ENCODE measurements at regions not wholly inside any gene's neighbourhood (a gene's known extent, or its start where the extent isn't known, plus 50 kb on each side); places are given as distances from the start of the nearest gene placed in this dataset.
A peak's percentile ranks its signal among the peaks of the same experiment; 100 is the strongest.

DNA sequence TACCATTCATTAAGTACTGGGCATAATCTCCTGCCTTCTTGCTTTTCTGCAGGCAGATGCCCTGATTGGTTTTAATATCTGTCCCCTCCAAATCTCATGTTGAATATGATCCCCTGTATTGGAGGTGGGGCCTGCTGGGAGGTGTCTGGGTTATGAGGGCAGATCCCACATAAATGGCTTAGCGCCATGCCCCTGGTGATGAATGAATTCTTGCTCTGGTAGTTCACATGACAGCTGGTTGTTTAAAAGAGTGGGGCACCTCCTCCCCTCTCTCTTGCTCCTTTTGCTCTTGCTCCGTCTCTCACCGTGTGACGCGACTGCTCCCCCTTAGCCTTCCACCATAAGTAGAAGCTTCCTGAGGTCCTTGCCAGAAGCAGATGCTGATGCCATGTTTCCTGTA is 564.0 kb upstream of the BRINP1 start:
- Histone ChIP-seq H3K27ac (no peak overlapping the region), H3K27me3 (ENCODE audit: insufficient read depth, low read depth, severe bottlenecking) (no peaks in the 10 kb centered on the region), H3K9me3 (ENCODE audit: severe bottlenecking) (peaks cover 4% of the 10 kb centered on the region), H3K4me3 (ENCODE audit: low read depth, low read length) (no peak overlapping the region), H3K36me3 (no peaks in the 10 kb centered on the region)
- DNase-seq = no peak
- TF ChIP-seq, protein P1, sequence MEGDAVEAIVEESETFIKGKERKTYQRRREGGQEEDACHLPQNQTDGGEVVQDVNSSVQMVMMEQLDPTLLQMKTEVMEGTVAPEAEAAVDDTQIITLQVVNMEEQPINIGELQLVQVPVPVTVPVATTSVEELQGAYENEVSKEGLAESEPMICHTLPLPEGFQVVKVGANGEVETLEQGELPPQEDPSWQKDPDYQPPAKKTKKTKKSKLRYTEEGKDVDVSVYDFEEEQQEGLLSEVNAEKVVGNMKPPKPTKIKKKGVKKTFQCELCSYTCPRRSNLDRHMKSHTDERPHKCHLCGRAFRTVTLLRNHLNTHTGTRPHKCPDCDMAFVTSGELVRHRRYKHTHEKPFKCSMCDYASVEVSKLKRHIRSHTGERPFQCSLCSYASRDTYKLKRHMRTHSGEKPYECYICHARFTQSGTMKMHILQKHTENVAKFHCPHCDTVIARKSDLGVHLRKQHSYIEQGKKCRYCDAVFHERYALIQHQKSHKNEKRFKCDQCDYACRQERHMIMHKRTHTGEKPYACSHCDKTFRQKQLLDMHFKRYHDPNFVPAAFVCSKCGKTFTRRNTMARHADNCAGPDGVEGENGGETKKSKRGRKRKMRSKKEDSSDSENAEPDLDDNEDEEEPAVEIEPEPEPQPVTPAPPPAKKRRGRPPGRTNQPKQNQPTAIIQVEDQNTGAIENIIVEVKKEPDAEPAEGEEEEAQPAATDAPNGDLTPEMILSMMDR (IDR thresholded peaks at IDR 0.05; ENCODE audit: low read depth, low read length) = no peak

GRCh38 chr9:119924736-119925135 is 555.5 kb upstream of the BRINP1 start:
- Histone ChIP-seq H3K36me3 (no peaks in the 10 kb centered on the region), H3K9me3 (ENCODE audit: severe bottlenecking) (no peaks in the 10 kb centered on the region), H3K4me3 (ENCODE audit: low read depth, low read length) (no peak overlapping the region), H3K27me3 (ENCODE audit: insufficient read depth, low read depth, severe bottlenecking) (no peaks in the 10 kb centered on the region), H3K27ac (no peak overlapping the region)
- DNase-seq = no peak
- TF ChIP-seq, protein P1 (IDR thresholded peaks at IDR 0.05; ENCODE audit: low read depth, low read length) = peak; percentile 25; the same call in 1 of the 2 replicates

DNA sequence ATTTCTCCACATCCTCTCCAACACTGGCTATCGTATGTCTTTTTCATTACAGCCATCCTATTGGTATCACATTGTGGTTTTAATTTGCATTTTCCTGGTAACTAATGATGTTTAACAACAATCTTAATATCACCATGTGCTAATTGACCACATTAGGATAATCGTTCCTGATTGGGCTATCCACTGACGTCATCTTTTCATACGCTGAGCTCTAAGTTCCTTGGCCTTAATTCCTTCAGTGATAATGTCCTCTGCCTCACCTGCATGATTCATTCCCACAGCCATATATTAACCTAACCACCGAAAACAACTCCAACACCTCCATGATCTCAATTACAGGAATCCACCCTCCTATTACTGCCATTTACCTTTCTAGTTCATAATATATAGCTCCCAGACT is 547.9 kb upstream of the BRINP1 start:
- no peak for DNase-seq
- no peaks in the 10 kb centered on the region for H3K27me3 ChIP-seq (ENCODE audit: insufficient read depth, low read depth, severe bottlenecking)
- no peaks in the 10 kb centered on the region for H3K36me3 ChIP-seq
- no peak overlapping the region for H3K4me3 ChIP-seq (ENCODE audit: low read depth, low read length)
- no peak overlapping the region for H3K27ac ChIP-seq
- TF ChIP-seq, protein P1 (IDR thresholded peaks at IDR 0.05; ENCODE audit: low read depth, low read length) = no peak
- H3K9me3 ChIP-seq (ENCODE audit: severe bottlenecking) = no peaks in the 10 kb centered on the region

- no peaks in the 10 kb centered on the region for H3K36me3 ChIP-seq
- no peak overlapping the region for H3K4me3 ChIP-seq (ENCODE audit: low read depth, low read length)
- no peak for DNase-seq
- TF ChIP-seq, protein P1 (IDR thresholded peaks at IDR 0.05; ENCODE audit: low read depth, low read length) = no peak
- no peaks in the 10 kb centered on the region for H3K27me3 ChIP-seq (ENCODE audit: insufficient read depth, low read depth, severe bottlenecking)
- no peak overlapping the region for H3K27ac ChIP-seq
- peaks cover 10% of the 10 kb centered on the region for H3K9me3 ChIP-seq (ENCODE audit: severe bottlenecking)
These were observed 537.8 kb upstream of the BRINP1 start for GRCh38 chr9:119907056-119907455.

DNA sequence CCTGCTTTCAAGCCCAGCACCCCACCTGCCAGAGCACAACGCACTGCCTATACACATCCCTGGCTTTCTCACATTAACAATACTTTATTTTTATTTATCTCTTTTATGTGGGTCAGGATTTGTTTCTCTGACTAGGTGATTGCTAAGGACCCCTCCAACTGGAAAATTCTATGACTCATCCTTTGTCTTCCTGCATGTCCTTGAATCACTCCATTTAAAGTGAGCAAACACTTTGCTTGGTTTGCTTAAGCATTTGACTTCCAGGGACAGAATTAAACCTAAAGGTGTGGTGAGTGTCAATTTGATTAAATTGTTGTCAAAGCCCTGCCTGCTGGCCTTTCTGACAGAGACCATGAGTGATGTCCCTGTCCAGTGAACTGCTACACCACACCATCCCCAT is 536.5 kb upstream of the BRINP1 start:
- no peak for DNase-seq
- TF ChIP-seq, protein P1 (IDR thresholded peaks at IDR 0.05; ENCODE audit: low read depth, low read length) = no peak
- no peak overlapping the region for H3K27ac ChIP-seq
- no peaks in the 10 kb centered on the region for H3K27me3 ChIP-seq (ENCODE audit: insufficient read depth, low read depth, severe bottlenecking)
- H3K36me3 ChIP-seq = no peaks in the 10 kb centered on the region
- no peak overlapping the region for H3K4me3 ChIP-seq (ENCODE audit: low read depth, low read length)
- peaks cover 10% of the 10 kb centered on the region for H3K9me3 ChIP-seq (ENCODE audit: severe bottlenecking)

- DNase-seq = no peak
- TF ChIP-seq, protein P1 (IDR thresholded peaks at IDR 0.05; ENCODE audit: low read depth, low read length) = no peak
- H3K27ac ChIP-seq = peak overlapping the region; percentile 89
- H3K4me3 ChIP-seq (ENCODE audit: low read depth, low read length) = no peak overlapping the region
- H3K9me3 ChIP-seq (ENCODE audit: severe bottlenecking) = peaks cover 10% of the 10 kb centered on the region
- no peaks in the 10 kb centered on the region for H3K27me3 ChIP-seq (ENCODE audit: insufficient read depth, low read depth, severe bottlenecking)
- H3K36me3 ChIP-seq = no peaks in the 10 kb centered on the region
These were observed 534.6 kb upstream of the BRINP1 start for GRCh38 chr9:119903851-119904250.
